Hematopoietic multipotent progenitor cell treated with erythropoietin and hydrocortisone succinate and interleukin-3 and kit ligand, for 4 days (in vitro differentiated cells): ENCODE measurements at regions not wholly inside any gene's neighbourhood (a gene's known extent, or its start where the extent isn't known, plus 50 kb on each side); places are given as distances from the start of the nearest gene placed in this dataset.

Experiments
- DNase-seq: peaks from one replicate; pipeline ENCODE4 v3.0.0-alpha.2; 2015

DNA sequence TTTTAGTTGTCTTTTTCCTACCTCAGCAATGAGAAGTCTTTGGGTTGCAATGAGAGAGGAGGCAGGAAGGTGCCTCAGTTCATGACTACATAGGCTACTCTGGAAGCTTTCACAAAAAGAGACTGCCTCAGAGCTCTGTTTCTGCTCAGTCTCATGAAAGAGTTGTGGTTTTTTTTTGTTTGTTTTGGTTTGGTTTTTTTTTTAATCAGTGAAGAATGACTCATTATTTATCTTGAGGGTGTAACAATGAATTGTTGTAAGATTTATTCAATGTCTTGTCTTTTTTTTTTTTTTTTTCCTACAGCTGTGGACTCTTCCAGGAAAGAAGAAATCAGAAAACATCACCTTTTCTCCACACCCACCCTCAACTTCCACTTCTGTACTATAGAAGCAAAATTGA lies 67.5 kb upstream of the CXCL13 start:
- DNase-seq, result no peak

DNA sequence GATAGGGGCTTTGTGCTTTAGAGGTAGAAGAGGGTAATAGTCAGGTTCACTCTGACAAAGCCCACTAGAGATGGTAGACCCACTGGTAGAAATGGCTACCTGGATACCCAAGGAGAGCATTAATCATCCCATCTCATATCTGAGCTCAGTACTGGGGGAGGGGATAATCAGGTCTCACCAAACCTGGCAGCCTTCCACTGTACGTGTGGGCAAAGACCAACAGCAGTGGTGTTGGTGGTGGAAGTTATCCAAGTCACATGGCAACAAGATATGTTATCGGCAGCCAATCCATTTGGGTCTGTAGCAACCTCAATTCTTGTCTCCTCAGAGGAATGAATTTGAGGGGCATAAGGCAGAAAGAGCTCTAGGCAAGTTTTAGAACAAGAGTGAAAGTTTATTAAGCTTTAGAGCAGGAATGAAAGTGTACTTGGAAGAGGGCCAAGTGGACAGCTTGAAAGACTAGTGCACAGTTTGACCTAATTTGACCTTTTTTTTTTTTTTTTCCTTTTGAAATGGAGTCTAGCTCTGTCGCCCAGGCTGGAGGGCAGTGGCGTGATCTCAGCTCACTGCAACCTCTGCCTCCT lies 67.0 kb upstream of the CXCL13 start:
- peak; percentile 23 for DNase-seq
